ENCODE measurements at regions not wholly inside any gene's neighbourhood (a gene's known extent, or its start where the extent isn't known, plus 50 kb on each side); places are given as distances from the start of the nearest gene placed in this dataset.

- no peak for DNase-seq (ENCODE audit: low read depth)
Measured at GRCh38 chr20:20881808-20882207, 169.4 kb upstream of the RALGAPA2 start.

DNA sequence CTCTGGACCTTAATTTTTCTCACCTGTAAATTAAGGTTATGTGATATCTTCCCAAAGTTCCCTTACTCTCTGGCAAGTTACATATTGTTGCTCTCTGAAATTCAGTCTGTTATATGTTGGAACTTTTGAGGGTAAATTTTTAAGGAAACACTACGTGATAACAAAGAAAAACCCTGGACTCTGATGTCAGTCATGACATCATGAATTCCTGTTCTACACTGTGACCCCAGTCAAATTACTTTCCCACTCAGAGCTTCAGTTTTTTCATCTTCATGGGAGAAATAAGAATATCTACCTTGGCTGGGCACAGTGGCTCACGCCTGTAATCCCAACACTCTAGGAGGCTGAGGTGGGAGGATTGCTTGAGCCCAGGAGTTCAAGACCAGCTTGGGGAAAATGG is 164.6 kb upstream of the RALGAPA2 start:
- DNase-seq (ENCODE audit: low read depth) = no peak

DNA sequence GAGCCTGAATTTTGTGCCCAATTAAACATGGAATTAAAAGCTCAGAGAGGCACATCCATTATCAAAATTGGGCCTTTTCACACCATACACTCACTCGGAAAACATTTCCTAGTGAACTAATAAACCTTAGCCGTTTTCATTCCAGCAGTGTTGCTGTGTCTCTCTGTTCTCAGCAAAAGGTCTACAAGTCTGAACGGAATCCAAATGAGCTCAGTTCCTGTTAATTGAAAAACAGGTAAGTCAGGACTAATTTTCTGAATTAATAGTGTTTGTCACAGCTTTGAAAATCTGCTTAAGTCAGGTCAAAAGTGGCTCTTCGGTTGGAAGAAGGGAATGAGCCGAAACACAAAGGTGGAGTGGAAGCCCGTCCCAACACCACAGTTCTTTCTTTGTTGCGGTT is 163.3 kb upstream of the RALGAPA2 start:
- DNase-seq (ENCODE audit: low read depth) = no peak

DNA sequence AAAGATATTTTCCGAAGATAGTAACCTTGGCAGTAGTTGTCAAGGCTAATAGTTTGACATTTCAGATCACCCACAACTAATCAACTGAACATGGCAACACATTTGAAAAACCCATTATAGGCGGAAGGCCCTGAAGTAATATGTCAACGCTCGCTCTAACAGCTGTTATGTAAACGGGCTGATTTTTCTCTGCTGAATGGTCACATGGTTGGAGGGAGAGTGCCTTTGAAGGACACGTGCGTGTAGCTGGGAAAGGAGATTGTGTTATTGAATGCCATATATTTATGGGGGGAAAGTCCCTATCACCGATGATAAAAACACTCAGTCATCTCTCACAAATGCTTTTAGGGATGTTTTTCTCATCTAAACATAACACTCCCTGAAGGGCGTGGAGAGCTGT is 160.0 kb upstream of the RALGAPA2 start:
- no peak for DNase-seq (ENCODE audit: low read depth)

- no peak for DNase-seq (ENCODE audit: low read depth)
Measured at GRCh38 chr20:20869161-20869775, 156.8 kb upstream of the RALGAPA2 start.

DNA sequence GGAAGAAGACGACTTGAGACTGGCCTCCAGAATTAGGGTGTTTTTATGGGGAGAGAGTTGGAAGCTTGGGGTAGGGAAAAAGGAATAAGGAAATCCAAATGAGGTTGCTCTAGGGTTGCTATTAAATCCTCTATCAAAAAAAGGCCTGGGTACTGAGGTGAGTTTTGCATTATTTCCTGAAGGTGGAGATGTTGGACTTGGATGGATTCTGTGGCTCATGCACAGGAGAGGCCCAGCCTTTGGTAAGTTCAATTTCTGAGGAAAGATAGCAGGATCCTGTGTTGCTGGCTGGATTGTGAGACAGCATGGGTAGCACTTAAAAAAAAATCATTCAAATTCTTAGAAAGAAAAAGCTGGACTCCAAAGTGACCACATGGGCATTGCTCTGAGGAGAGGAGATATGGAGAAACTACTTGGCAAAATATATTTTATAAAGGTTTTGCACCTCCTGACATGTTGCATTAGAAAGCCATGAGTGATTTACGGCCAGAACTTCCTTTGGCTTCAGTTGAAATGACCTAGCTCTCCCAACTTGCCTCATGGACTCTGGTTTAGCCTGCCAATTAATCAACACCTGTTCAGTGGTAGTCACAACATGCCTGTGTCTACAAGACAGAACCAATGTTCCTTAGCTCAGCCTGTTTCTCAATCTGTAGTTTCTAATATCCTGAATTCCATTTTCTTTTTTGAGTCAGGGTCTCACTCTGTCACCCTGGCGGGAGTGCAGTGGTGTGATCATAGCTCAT is 152.1 kb upstream of the RALGAPA2 start:
- peak; percentile 10 for DNase-seq (ENCODE audit: low read depth)

GRCh38 chr20:20860078-20860806 is 147.8 kb upstream of the RALGAPA2 start:
- DNase-seq (ENCODE audit: low read depth) = peak; percentile 88

- DNase-seq (ENCODE audit: low read depth) = no peak
Measured at GRCh38 chr20:20859510-20859909, 147.1 kb upstream of the RALGAPA2 start.

GRCh38 chr20:20856956-20857355 is 144.5 kb upstream of the RALGAPA2 start:
- DNase-seq (ENCODE audit: low read depth) = no peak

DNA sequence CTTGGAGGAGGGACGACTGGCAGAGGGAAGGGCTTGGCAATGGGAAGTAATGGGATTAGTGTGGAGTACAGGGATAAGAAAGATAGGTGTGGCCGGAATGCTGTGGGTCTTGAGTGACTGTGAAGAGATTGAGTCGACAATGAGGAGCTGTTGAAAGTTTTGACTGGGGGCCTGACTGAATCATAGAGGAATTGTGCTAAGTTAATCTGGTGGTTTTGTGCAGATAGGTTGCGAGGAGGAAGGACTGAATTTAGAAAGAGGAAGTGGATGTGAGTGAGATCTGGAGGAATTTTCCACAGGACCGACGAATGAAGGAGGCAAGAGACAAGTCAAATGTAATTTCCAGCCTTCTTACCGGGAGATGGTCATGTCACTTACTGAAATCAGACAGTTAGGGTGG is 143.9 kb upstream of the RALGAPA2 start:
- no peak for DNase-seq (ENCODE audit: low read depth)

- DNase-seq (ENCODE audit: low read depth) = no peak
Measured at GRCh38 chr20:20851385-20851784, 138.9 kb upstream of the RALGAPA2 start.

GRCh38 chr20:20850407-20850806 is 138.0 kb upstream of the RALGAPA2 start:
- no peak for DNase-seq (ENCODE audit: low read depth)

DNA sequence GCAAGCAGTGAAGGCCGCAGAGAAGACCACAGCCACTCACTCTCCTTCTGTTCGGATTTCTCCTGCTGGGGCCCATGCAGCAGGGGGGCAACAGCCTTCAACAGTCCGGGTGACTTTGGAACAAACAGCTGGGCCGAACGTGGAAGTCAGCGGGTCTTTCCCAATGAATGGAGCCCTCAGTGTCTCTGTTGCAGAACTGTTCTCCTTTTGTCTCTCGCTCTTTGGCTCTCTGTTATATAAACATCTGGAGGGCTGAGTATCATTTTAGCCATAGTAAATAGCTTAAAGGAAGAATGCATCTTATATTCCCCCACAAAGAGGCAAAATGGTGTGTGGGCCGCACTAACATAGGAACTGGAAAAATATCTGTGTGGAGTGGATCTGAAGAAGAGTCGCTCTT is 136.7 kb upstream of the RALGAPA2 start:
- DNase-seq (ENCODE audit: low read depth) = no peak

GRCh38 chr20:20847814-20848213 is 135.4 kb upstream of the RALGAPA2 start:
- no peak for DNase-seq (ENCODE audit: low read depth)

DNA sequence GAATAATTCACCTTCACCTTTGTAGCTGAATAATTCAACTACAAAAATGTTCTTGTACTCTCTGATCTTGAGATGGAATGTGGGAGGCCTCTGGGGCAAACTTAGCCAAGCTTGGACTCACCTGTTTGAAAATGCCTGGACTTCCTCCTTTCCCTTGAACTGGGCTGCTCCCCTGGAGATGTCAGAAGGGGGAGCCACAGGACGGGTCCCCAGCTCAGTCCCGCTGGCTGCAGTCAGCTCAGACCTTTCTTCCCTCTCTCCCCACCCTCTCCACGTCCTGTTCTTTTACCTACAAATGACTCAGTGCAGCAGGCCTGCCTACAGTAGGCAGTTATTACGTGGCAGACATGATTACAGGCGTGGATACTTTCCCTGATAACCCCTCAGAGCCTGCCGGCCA is 131.5 kb upstream of the RALGAPA2 start:
- no peak for DNase-seq (ENCODE audit: low read depth)

- DNase-seq (ENCODE audit: low read depth) = no peak
Measured at GRCh38 chr20:20839771-20840170, 127.3 kb upstream of the RALGAPA2 start.

- DNase-seq (ENCODE audit: low read depth) = peak; percentile 46
Measured at GRCh38 chr20:20837574-20838021, 125.2 kb upstream of the RALGAPA2 start.

GRCh38 chr20:20836836-20837235 is 124.4 kb upstream of the RALGAPA2 start:
- DNase-seq (ENCODE audit: low read depth) = no peak

- no peak for DNase-seq (ENCODE audit: low read depth)
Measured at GRCh38 chr20:20835897-20836296, 123.5 kb upstream of the RALGAPA2 start.

- no peak for DNase-seq (ENCODE audit: low read depth)
Measured at GRCh38 chr20:20834008-20834407, 121.6 kb upstream of the RALGAPA2 start.

DNA sequence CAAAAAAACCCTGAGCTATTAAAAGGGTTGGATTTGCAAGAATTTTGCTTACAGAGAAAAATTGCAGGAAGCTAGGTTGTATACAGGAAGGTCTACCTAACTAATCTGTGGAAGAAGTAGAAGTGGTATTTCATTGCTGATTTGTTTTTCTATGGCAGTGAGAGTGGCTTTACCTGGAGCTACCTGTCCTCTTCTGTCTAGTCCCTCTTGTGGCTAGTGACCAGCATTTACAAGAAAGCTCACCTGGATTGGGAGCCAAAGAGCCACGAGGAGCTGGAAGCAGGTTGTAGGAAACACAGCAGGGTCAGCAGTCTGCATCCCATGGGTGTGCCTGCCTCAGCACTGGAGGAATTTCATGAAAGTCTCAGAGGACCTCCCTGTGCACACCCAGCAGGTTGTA is 120.3 kb upstream of the RALGAPA2 start:
- DNase-seq (ENCODE audit: low read depth) = no peak

GRCh38 chr20:20831794-20832193 is 119.3 kb upstream of the RALGAPA2 start:
- no peak for DNase-seq (ENCODE audit: low read depth)

DNA sequence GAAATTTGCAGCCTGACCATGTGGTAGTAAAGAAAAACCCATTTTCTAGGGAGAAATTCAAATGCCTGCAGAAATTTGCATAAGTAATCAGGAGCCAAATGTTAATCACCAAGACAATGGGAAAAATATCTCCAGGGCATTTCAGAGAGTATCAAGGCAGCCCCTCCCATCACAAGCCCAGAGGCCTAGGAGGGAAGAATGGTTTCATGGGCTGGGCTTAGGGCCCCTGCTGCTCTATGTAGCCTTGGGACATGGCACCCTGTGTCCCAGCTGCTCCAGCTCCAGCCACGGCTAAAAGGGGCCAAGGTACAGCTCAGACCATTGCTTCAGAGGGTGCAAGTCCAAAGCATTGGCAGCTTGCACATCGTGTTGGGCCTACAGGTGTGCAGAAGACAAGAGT is 117.2 kb upstream of the RALGAPA2 start:
- no peak for DNase-seq (ENCODE audit: low read depth)

Data from ELR (cell line).